AG04450 (cell line): ENCODE measurements at regions not wholly inside any gene's neighbourhood (a gene's known extent, or its start where the extent isn't known, plus 50 kb on each side); places are given as distances from the start of the nearest gene placed in this dataset.

ENCODE experiments used
- CTCF ChIA-PET: fragments of 300-600, 350-600 bp; formaldehyde crosslinking; extraction: SDS; loops from one replicate; lab custom pipeline; 2022; ENCODE audit warnings: antibody characterized with exemption, inconsistent platforms; lab: Charles Lee
- POLR2A ChIA-PET: fragments of 350-600 bp; formaldehyde crosslinking; extraction: SDS; loops from one replicate; lab custom pipeline; 2021; ENCODE audit warnings: antibody characterized with exemption, inconsistent platforms; lab: Yijun Ruan, JAX
- DNase-seq: peaks from one replicate; pipeline ENCODE4 v3.0.0-alpha.2; 2011; ENCODE audit warnings: low read depth, low spot score
- H3K27ac ChIP-seq: one replicate; pipeline ENCODE4 v1.5.1; 2012; ENCODE audit warnings: low read depth, low read length, control low read depth
- H3K27me3 ChIP-seq: one replicate; pipeline ENCODE4 v1.6.0; 2012; ENCODE audit warnings: low read length; ENCODE audit not compliant: control insufficient read depth, insufficient read depth
- H3K4me3 ChIP-seq: 2 replicates; pipeline ENCODE4 v1.5.1; 2011; ENCODE audit warnings: mild to moderate bottlenecking, low read depth, low read length, control low read depth
- H3K9me3 ChIP-seq: 2 replicates; pipeline ENCODE4 v1.5.1; 2012; ENCODE audit warnings: low read length; ENCODE audit not compliant: control insufficient read depth, insufficient read depth
- TF ChIP-seq, protein P1 (sequence below): IDR thresholded peaks from 2 replicates; pipeline ENCODE4 v1.5.1; 2011; ENCODE audit warnings: low read depth, low read length, control low read depth, inconsistent platforms

DNA sequence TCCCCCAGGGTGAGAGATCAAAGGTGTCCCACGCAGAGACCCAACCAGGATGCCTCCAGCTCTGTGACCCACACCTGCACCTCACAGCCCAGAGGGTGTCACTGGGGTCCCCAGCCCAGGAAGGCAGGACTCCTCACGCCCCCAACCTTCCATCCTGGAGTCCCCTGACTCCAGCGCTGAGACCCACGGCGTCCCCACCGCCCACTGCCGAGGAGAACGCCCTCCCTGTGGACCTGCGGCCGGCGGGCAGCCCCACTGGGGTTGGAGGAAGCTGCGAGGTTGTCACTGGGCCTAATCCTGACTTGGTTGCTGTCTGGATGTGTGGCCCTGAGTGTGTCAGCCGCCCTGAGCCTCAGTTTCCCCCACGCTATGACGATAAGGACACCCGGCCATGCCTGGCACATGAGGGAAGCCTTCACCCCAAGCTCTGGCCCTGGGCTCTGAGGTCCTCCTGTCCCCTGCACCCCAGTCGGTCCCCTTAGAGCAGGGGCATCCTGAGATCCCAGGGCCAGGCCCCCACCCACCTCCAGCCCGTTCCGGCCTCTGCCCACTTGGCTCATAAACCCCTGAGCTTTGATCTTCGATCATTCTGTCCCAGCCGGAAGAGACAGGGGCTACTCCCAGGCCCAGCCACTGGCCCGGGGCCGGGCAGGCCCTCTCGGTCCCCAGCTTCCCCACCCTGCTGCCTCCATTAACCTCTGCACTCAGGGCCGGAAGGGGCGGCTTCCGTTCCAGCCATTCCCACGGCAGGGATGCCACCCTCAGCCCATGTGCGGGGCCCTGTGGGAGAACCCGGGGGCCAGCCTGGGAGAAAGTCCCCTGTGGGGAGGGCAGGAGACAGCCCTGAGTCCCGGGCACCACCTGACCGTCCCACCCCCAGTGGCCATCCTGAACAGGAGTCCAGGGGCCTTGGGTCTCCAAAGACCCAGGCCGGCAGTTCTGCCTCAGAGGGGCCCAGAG, 113.2 kb downstream of the MICALL2 start:
- H3K4me3 ChIP-seq: no peak overlapping the region
- TF ChIP-seq, protein P1, sequence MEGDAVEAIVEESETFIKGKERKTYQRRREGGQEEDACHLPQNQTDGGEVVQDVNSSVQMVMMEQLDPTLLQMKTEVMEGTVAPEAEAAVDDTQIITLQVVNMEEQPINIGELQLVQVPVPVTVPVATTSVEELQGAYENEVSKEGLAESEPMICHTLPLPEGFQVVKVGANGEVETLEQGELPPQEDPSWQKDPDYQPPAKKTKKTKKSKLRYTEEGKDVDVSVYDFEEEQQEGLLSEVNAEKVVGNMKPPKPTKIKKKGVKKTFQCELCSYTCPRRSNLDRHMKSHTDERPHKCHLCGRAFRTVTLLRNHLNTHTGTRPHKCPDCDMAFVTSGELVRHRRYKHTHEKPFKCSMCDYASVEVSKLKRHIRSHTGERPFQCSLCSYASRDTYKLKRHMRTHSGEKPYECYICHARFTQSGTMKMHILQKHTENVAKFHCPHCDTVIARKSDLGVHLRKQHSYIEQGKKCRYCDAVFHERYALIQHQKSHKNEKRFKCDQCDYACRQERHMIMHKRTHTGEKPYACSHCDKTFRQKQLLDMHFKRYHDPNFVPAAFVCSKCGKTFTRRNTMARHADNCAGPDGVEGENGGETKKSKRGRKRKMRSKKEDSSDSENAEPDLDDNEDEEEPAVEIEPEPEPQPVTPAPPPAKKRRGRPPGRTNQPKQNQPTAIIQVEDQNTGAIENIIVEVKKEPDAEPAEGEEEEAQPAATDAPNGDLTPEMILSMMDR: no peak
- DNase-seq: no peak
- peaks cover 3% of the 10 kb centered on the region; the same call in 1 of the 2 replicates for H3K9me3 ChIP-seq
- CTCF ChIA-PET: no interaction called here
- peaks cover 15% of the 10 kb centered on the region for H3K27me3 ChIP-seq
- POLR2A ChIA-PET: no interaction called here
- no peak overlapping the region for H3K27ac ChIP-seq

DNA sequence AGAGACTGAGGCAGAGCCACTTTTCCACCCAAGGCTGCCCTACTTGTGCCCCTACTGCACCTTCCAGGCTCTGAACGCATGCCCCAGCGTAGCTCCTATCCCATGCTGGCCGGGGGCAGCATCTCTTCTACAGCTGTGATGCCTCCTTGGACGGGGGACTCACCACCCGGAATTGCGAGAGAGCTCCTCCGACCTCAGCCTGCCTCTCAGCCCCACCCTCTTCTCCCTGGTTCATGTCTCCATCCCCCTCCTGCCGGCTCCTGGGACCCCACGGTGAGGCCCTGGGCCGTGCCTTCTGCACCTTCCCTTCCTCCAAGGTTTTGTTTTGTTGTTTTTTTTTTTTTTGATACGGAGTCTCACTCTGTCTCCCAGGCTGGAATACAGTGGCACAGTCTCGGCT, 112.4 kb downstream of the MICALL2 start:
- peaks cover 3% of the 10 kb centered on the region; the same call in 1 of the 2 replicates for H3K9me3 ChIP-seq
- DNase-seq: no peak
- CTCF ChIA-PET: no interaction called here
- POLR2A ChIA-PET: no interaction called here
- no peak overlapping the region for H3K4me3 ChIP-seq
- peaks cover 14% of the 10 kb centered on the region for H3K27me3 ChIP-seq
- TF ChIP-seq, protein P1: no peak
- H3K27ac ChIP-seq: no peak overlapping the region

DNA sequence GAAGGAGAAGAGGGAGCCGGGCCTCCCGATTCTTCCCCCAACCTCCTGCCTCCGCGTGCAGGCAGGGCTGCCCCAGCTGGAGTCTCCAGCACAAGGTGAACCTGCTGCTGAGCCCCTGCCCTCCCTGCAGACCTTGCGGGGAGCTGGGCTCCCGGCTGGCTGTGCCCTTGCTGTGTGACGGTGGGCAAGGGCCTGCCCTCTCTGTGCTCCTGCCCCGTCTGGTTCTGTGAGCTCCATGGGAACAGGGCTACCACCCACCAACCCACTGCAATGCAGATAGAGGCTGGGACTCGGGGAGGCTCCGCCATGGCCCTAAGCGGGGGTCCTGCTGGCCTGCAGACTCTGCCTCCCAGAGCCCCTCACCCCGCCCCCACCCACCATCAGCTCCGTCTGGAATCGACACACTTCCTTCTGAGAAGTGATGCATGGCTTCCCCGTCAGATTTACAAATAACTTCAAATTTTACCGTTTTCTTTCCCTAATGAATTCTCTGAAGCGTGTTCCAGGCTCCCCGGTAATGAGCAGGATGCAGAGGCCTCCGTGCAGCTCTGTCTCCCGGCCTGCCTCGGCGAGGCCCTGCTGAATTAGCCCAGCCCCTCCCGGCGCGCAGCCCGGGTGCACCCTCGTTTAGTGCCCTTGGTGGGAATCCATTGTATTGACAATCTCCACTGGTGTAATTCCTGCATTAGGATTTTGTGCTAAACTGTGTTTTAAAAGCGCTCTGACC, 111.0 kb downstream of the MICALL2 start:
- CTCF ChIA-PET: no interaction called here

DNA sequence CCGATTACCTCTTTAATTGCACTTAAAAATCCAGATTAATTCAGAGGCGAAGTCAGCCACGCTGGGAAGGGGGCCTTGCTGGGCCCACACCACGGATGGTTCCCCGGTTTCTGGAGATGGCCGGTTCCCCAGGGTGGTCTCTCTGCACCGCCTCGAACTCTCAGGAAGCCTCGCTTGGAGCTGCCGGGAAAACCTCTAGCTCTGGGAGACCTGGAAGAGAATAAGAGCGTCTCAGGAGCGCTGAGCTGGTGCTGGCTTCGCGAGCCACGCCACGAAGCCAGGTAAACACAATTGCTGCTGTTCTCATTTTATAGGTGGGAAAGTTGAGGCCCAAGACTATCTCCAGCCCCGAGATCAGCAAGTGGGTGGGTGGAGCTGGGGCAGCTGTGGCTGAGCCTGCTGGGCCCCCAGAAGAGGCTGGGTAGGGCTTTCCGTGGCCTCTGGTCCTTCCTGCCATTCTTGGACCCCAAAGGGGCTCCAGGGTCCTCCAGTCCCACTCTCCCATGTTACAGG, 110.4 kb downstream of the MICALL2 start:
- H3K27me3 ChIP-seq: peaks cover 11% of the 10 kb centered on the region
- ChIA-PET CTCF (interaction anchor here (0.6 kb wide), 1 partner anchor 84 kb away, joined by 4 read pairs; no protein-coding TSS in a partner anchor), POLR2A (no interaction called here)
- no peaks in the 10 kb centered on the region; the same call in 1 of the 2 replicates for H3K9me3 ChIP-seq
- no peak overlapping the region for H3K4me3 ChIP-seq
- H3K27ac ChIP-seq: no peak overlapping the region
- TF ChIP-seq, protein P1: no peak
- no peak for DNase-seq

More for the DNA sequence above, 111.0 kb downstream of the MICALL2 start:
- H3K4me3 ChIP-seq: no peak overlapping the region
- peaks cover 11% of the 10 kb centered on the region for H3K27me3 ChIP-seq
- peaks cover 3% of the 10 kb centered on the region; the same call in 1 of the 2 replicates for H3K9me3 ChIP-seq
- TF ChIP-seq, protein P1: no peak
- H3K27ac ChIP-seq: no peak overlapping the region
- DNase-seq: no peak
- POLR2A ChIA-PET: no interaction called here
